ENCODE measurements at regions not wholly inside any gene's neighbourhood (a gene's known extent, or its start where the extent isn't known, plus 50 kb on each side); places are given as distances from the start of the nearest gene placed in this dataset.

DNA sequence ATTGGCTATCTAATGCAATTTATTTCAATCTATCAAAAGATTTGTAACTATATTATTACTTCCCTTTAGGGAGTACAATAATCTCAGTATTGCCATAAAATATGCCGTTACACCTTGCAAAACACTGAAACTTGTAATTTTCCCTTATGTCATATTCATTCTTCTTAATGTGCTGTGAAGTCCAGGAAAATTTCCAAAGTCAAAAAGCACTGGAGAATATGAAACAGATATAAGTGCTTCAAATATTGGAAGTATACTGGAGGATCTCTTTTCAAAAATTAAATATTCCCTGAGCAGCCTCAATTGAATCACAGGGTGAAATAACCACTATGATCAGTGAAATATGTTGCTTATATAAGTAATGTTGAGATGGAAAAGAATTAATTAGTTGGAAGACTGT, 356.0 kb downstream of the PPP1R3A start:
- no peak overlapping the region for H3K9ac ChIP-seq (ENCODE audit: low read depth in 1 of 2, low read length in 2 of 2)
- H3K27me3 ChIP-seq (ENCODE audit: control insufficient read depth in 4 of 4, insufficient read depth in 4 of 4, low read length in 3 of 4): no peaks in the 10 kb centered on the region
- DNase-seq (ENCODE audit: low spot score): no peak
- no peaks in the 10 kb centered on the region for H3K4me1 ChIP-seq (ENCODE audit: control insufficient read depth in 4 of 4, insufficient read depth in 4 of 4, low read length in 3 of 4)
- 83% methylated on average over 1 of the region's 1 CpG for WGBS
- TF ChIP-seq SP1 (IDR thresholded peaks at IDR 0.05) (no peak), RXRA (IDR thresholded peaks at IDR 0.05) (no peak), NR2F2 (IDR thresholded peaks at IDR 0.05) (no peak), JUND (IDR thresholded peaks at IDR 0.05) (no peak), ATF3 (IDR thresholded peaks at IDR 0.05) (no peak), RAD21 (IDR thresholded peaks at IDR 0.05) (no peak), EGR1 (IDR thresholded peaks at IDR 0.05; ENCODE audit: low read depth in 2 of 2) (no peak), FOXA1 (IDR thresholded peaks at IDR 0.05) (no peak), FOXA2 (IDR thresholded peaks at IDR 0.05) (no peak), HNF4A (conservative IDR thresholded peaks at IDR 0.05) (no peak), YY1 (IDR thresholded peaks at IDR 0.05) (no peak), HNF4G (IDR thresholded peaks at IDR 0.05) (no peak), TAF1 (conservative IDR thresholded peaks at IDR 0.05) (no peak), MAX (IDR thresholded peaks at IDR 0.05) (no peak)
- TF ChIP-seq, protein P1, sequence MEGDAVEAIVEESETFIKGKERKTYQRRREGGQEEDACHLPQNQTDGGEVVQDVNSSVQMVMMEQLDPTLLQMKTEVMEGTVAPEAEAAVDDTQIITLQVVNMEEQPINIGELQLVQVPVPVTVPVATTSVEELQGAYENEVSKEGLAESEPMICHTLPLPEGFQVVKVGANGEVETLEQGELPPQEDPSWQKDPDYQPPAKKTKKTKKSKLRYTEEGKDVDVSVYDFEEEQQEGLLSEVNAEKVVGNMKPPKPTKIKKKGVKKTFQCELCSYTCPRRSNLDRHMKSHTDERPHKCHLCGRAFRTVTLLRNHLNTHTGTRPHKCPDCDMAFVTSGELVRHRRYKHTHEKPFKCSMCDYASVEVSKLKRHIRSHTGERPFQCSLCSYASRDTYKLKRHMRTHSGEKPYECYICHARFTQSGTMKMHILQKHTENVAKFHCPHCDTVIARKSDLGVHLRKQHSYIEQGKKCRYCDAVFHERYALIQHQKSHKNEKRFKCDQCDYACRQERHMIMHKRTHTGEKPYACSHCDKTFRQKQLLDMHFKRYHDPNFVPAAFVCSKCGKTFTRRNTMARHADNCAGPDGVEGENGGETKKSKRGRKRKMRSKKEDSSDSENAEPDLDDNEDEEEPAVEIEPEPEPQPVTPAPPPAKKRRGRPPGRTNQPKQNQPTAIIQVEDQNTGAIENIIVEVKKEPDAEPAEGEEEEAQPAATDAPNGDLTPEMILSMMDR (IDR thresholded peaks at IDR 0.05; ENCODE audit: low read depth, low read length, missing input control): no peak
- TF ChIP-seq, protein P2, sequence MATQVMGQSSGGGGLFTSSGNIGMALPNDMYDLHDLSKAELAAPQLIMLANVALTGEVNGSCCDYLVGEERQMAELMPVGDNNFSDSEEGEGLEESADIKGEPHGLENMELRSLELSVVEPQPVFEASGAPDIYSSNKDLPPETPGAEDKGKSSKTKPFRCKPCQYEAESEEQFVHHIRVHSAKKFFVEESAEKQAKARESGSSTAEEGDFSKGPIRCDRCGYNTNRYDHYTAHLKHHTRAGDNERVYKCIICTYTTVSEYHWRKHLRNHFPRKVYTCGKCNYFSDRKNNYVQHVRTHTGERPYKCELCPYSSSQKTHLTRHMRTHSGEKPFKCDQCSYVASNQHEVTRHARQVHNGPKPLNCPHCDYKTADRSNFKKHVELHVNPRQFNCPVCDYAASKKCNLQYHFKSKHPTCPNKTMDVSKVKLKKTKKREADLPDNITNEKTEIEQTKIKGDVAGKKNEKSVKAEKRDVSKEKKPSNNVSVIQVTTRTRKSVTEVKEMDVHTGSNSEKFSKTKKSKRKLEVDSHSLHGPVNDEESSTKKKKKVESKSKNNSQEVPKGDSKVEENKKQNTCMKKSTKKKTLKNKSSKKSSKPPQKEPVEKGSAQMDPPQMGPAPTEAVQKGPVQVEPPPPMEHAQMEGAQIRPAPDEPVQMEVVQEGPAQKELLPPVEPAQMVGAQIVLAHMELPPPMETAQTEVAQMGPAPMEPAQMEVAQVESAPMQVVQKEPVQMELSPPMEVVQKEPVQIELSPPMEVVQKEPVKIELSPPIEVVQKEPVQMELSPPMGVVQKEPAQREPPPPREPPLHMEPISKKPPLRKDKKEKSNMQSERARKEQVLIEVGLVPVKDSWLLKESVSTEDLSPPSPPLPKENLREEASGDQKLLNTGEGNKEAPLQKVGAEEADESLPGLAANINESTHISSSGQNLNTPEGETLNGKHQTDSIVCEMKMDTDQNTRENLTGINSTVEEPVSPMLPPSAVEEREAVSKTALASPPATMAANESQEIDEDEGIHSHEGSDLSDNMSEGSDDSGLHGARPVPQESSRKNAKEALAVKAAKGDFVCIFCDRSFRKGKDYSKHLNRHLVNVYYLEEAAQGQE (IDR thresholded peaks at IDR 0.05): no peak
- TF ChIP-seq, protein P3, sequence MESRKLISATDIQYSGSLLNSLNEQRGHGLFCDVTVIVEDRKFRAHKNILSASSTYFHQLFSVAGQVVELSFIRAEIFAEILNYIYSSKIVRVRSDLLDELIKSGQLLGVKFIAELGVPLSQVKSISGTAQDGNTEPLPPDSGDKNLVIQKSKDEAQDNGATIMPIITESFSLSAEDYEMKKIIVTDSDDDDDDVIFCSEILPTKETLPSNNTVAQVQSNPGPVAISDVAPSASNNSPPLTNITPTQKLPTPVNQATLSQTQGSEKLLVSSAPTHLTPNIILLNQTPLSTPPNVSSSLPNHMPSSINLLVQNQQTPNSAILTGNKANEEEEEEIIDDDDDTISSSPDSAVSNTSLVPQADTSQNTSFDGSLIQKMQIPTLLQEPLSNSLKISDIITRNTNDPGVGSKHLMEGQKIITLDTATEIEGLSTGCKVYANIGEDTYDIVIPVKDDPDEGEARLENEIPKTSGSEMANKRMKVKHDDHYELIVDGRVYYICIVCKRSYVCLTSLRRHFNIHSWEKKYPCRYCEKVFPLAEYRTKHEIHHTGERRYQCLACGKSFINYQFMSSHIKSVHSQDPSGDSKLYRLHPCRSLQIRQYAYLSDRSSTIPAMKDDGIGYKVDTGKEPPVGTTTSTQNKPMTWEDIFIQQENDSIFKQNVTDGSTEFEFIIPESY (IDR thresholded peaks at IDR 0.05): no peak
- H3K9me3 ChIP-seq (ENCODE audit: control insufficient read depth in 4 of 4, low read length in 3 of 4): no peaks in the 10 kb centered on the region
- H3K36me3 ChIP-seq (ENCODE audit: control insufficient read depth in 4 of 4, insufficient read depth in 3 of 4, low read depth in 1 of 4, low read length in 3 of 4): no peaks in the 10 kb centered on the region
- H3K27ac ChIP-seq (ENCODE audit: low read depth in 1 of 2, low read length in 2 of 2): no peak overlapping the region
- H3K4me3 ChIP-seq (ENCODE audit: low read depth in 1 of 3, low read length in 3 of 3): no peak overlapping the region

- DNase-seq (ENCODE audit: low spot score): no peak
- no peaks in the 10 kb centered on the region for H3K4me1 ChIP-seq (ENCODE audit: control insufficient read depth in 4 of 4, insufficient read depth in 4 of 4, low read length in 3 of 4)
- H3K27me3 ChIP-seq (ENCODE audit: control insufficient read depth in 4 of 4, insufficient read depth in 4 of 4, low read length in 3 of 4): no peaks in the 10 kb centered on the region
- H3K9ac ChIP-seq (ENCODE audit: low read depth in 1 of 2, low read length in 2 of 2): no peak overlapping the region
- no peak overlapping the region for H3K4me3 ChIP-seq (ENCODE audit: low read depth in 1 of 3, low read length in 3 of 3)
- no peak overlapping the region for H3K27ac ChIP-seq (ENCODE audit: low read depth in 1 of 2, low read length in 2 of 2)
- H3K9me3 ChIP-seq (ENCODE audit: control insufficient read depth in 4 of 4, low read length in 3 of 4): no peaks in the 10 kb centered on the region
- H3K36me3 ChIP-seq (ENCODE audit: control insufficient read depth in 4 of 4, insufficient read depth in 3 of 4, low read depth in 1 of 4, low read length in 3 of 4): no peaks in the 10 kb centered on the region
- TF ChIP-seq, protein P2 (IDR thresholded peaks at IDR 0.05): no peak
- TF ChIP-seq JUND (IDR thresholded peaks at IDR 0.05) (no peak), RAD21 (IDR thresholded peaks at IDR 0.05) (no peak), YY1 (IDR thresholded peaks at IDR 0.05) (no peak), HNF4A (conservative IDR thresholded peaks at IDR 0.05) (no peak), HNF4G (IDR thresholded peaks at IDR 0.05) (no peak), MAX (IDR thresholded peaks at IDR 0.05) (no peak), FOXA1 (IDR thresholded peaks at IDR 0.05) (no peak), SP1 (IDR thresholded peaks at IDR 0.05) (no peak), EGR1 (IDR thresholded peaks at IDR 0.05; ENCODE audit: low read depth in 2 of 2) (no peak), FOXA2 (IDR thresholded peaks at IDR 0.05) (no peak), TAF1 (conservative IDR thresholded peaks at IDR 0.05) (no peak), ATF3 (IDR thresholded peaks at IDR 0.05) (no peak)
- TF ChIP-seq, protein P1 (IDR thresholded peaks at IDR 0.05; ENCODE audit: low read depth, low read length, missing input control): no peak
These were observed 356.6 kb downstream of the PPP1R3A start for GRCh38 chr7:113562242-113562641.

All from liver (tissue), 8 donors.